Glomerular visceral epithelial cell (primary cell): ENCODE measurements at regions not wholly inside any gene's neighbourhood (a gene's known extent, or its start where the extent isn't known, plus 50 kb on each side); places are given as distances from the start of the nearest gene placed in this dataset.

Experiments
- DNase-seq: peaks from one replicate; pipeline ENCODE4 v3.0.0-alpha.2; 2016; ENCODE audit errors: extremely low spot score

- no peak for DNase-seq
Observed at GRCh38 chr3:180092889-180093288, 56.2 kb upstream of the PEX5L start.

- DNase-seq: no peak
Observed at GRCh38 chr3:180093535-180093934, 56.8 kb upstream of the PEX5L start.

- DNase-seq: no peak
Observed at GRCh38 chr3:180097626-180098025, 60.9 kb upstream of the PEX5L start.

GRCh38 chr3:180102134-180102533, 65.4 kb upstream of the PEX5L start:
- DNase-seq: no peak

- DNase-seq: no peak
Observed at GRCh38 chr3:180102604-180103003, 65.9 kb upstream of the PEX5L start.

- no peak for DNase-seq
Observed at GRCh38 chr3:180116203-180116602, 79.5 kb upstream of the PEX5L start.

- no peak for DNase-seq
Observed at GRCh38 chr3:180116658-180117057, 79.9 kb upstream of the PEX5L start.

- no peak for DNase-seq
Observed at GRCh38 chr3:180117381-180118163, 80.8 kb upstream of the PEX5L start.

- no peak for DNase-seq
Observed at GRCh38 chr3:180119567-180119966, 82.8 kb upstream of the PEX5L start.

- no peak for DNase-seq
Observed at GRCh38 chr3:180123928-180124327, 87.2 kb upstream of the PEX5L start.

GRCh38 chr3:180131169-180131568, 94.4 kb upstream of the PEX5L start:
- no peak for DNase-seq

- no peak for DNase-seq
Observed at GRCh38 chr3:180135101-180135500, 98.4 kb upstream of the PEX5L start.

GRCh38 chr3:180138871-180139270, 102.1 kb upstream of the PEX5L start:
- no peak for DNase-seq

- no peak for DNase-seq
Observed at GRCh38 chr3:180142041-180142440, 105.3 kb upstream of the PEX5L start.

GRCh38 chr3:180142472-180142871, 105.7 kb upstream of the PEX5L start:
- DNase-seq: no peak

GRCh38 chr3:180161770-180162169, 125.0 kb upstream of the PEX5L start:
- DNase-seq: no peak

- no peak for DNase-seq
Observed at GRCh38 chr3:180175572-180175971, 138.8 kb upstream of the PEX5L start.

- no peak for DNase-seq
Observed at GRCh38 chr3:180176059-180176458, 139.3 kb upstream of the PEX5L start.

- no peak for DNase-seq
Observed at GRCh38 chr3:180177255-180177654, 140.5 kb upstream of the PEX5L start.

GRCh38 chr3:180179562-180179961, 142.8 kb upstream of the PEX5L start:
- DNase-seq: no peak

GRCh38 chr3:180180795-180181194, 144.1 kb upstream of the PEX5L start:
- DNase-seq: no peak

GRCh38 chr3:180181387-180181786, 144.7 kb upstream of the PEX5L start:
- DNase-seq: no peak

GRCh38 chr3:180183346-180183745, 146.6 kb upstream of the PEX5L start:
- no peak for DNase-seq

GRCh38 chr3:180184816-180185215, 148.1 kb upstream of the PEX5L start:
- no peak for DNase-seq
